GM12878 (cell line): ENCODE measurements at regions not wholly inside any gene's neighbourhood (a gene's known extent, or its start where the extent isn't known, plus 50 kb on each side); places are given as distances from the start of the nearest gene placed in this dataset.

Experiments
- CREB1 ChIP-seq: IDR thresholded peaks from 2 replicates; pipeline ENCODE4 v1.6.1; 2012; ENCODE audit warnings: low read depth, mild to moderate bottlenecking, inconsistent platforms
- EP300 ChIP-seq, 2 experiments: fragments of 150-350 bp in 1 of 2; IDR thresholded peaks; 2 replicates each; pipeline ENCODE4 v1.6.1; 2011 to 2012; ENCODE audit warnings: low read depth in 2 of 2, low read length in 2 of 2, borderline replicate concordance in 1 of 2, improper control_type of control experiment in 1 of 2, inconsistent platforms in 1 of 2; ENCODE audit not compliant: control insufficient read depth in 1 of 2
- HDGF ChIP-seq: fragments of 450-650 bp; IDR thresholded peaks from 2 replicates; pipeline ENCODE4 v1.6.1; 2016; ENCODE audit warnings: antibody characterized with exemption
- ZZZ3 ChIP-seq: IDR thresholded peaks from 2 replicates; pipeline ENCODE4 v1.6.1; 2011; ENCODE audit warnings: low read depth; ENCODE audit not compliant: control insufficient read depth, insufficient read length

DNA sequence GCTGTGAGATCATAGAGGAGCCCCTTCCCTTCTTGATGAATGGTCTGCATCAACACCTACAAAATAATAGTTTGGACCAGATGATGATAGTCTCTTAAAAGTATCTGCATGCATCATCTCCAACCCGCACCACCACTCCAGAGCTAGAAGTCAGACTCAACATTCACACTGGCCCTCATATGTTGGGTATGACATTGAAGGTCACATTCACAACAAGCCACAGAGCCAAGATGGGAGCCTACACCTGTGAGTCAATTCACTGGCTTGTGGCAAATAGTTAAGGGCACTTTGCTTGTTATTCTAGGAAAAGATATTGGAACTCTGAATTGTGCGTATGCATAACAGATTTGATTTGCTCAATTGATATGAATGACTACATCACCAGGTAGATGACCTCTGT is 1197.9 kb downstream of the VRK1 start:
- TF ChIP-seq ZZZ3: no peak
- TF ChIP-seq HDGF: no peak
- no peak for TF ChIP-seq CREB1
- no peak for TF ChIP-seq EP300 (IDR thresholded peaks at IDR 0.05; ENCODE audit: borderline replicate concordance in 1 of 2, control insufficient read depth in 1 of 2, low read depth in 2 of 2, low read length in 2 of 2)
